NCI-H187 (cell line): ENCODE measurements at regions not wholly inside any gene's neighbourhood (a gene's known extent, or its start where the extent isn't known, plus 50 kb on each side); places are given as distances from the start of the nearest gene placed in this dataset.
"Not testable (repeated sequence)": the region's sequence is repeated elsewhere in the genome, so short reads cannot be mapped to it uniquely, and the experiment has no call there.

Experiments
- DNase-seq, 2 experiments: peaks; one replicate each; lab custom pipeline; 2025; lab: John Stamatoyannopoulos, UW

DNA sequence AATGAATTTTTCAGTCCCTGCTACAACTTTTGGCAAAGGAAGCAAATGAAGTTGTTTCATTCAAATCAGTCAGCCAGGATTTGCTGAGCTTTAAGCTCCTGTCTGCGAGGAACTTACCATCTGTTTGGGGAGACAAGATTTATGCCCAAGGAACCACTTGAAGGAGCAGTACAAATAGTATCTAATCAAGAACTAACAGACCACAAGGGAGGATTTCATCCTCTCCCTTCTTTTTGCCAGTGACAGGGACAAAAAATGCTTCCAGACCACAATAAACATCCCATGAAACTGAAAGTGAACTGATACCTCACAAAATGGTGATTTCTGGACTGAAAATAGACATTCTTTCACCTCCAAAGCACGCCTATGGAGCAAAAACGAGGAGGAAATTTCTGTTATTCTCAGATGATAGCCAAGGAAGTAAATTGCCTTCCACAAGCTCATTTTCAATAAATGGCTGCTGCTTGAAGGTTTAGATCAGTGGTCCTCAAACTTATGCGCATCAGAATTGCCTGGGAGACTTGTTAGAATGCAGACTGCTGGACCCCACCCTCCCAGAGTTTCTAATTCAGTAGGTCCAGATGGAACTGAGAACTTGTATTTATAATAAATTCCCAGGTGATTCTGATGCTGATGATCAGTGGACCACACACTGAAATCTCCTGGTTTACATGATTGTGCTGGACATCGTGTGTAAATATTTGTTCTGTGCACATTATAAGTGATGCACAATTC is 202.4 kb upstream of the GADL1 start:
- DNase-seq: no peak

DNA sequence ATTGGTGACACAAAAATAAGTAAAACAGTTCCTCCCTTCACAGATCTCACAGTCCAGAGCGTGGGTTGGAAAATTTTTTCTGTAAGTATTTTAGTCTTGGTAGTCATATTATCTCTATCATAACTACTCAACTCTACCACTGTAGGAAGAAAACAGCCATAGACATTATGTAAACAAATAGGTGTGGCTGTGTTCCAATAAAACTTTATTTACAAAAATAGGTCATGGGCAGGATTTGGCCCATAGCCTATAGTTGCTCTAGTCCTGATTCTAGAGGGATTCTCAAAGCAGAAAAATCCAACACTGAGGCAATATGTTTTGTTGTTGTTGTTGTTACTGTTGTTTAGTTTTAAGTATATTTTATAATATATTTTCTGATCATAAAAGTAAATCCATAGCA is 206.1 kb upstream of the GADL1 start:
- DNase-seq: no peak

DNA sequence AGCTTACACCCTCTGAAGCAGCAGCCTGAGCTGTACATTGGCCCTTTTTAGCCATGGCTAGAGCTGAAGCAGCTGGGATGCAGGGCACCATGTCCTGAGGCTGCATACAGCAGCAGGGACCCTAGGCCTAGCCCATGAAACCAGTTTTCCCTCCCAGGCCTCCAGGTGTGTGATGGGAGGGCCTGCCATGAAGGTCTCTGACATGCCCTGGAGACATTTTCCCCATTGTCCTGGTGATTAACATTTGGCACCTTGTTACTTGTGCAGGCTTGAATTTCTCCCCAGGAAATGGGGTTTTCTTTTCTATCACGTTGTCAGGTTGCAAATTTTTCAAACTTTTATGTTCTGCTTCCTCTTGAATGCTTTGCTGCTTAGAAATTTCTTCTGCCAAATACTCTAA is 206.8 kb upstream of the GADL1 start:
- not testable (repeated sequence) for DNase-seq

DNA sequence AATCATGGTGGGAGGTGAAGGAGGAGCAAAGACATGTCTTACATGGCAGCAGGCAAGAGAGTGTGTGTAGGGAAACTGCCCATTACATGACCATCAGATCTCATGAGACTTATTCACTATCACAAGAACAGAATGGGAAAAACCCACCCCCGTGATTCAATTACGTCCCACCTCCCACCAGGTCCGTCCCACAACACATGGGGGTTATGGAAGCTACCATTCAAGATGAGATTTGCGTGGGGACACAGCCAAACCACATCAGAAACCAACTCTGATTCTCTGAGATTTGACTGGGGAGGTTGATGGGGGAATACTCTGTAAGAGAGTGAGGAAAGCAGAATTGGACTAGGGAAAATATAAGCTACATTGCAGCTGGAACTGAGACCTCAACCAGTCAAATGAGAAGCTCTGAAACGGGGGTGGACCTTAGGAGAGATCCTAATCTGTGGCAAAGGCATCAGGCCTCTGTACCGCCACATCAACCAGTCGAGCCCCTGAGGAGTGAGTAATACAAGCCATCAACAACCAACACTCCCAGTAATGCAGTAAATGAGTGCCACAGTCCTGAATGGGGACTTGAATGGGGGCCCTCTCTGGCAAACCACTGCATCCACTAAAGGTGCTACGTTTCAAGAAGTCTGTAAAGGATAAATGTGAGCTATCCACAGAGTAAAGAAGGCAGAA is 207.9 kb upstream of the GADL1 start:
- DNase-seq: no peak

DNA sequence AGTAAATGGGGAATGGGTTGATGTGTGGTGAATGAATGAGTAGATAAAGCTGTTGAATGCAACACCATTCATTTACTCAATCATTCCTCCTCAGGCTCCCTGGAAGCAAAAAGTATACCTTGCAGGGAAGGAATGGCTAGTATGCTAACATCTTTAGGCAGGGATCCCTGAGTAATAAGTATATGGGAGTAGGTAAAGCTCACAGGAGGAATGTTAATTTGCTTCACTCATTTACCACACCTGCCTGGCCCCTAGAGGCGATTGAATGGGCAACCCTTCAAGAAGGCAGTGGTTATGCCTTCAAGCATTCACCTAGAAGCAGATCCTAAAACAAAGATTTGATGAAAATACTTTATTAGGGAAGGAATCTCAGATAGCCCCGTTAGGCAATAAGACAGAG is 208.7 kb upstream of the GADL1 start:
- no peak for DNase-seq

DNA sequence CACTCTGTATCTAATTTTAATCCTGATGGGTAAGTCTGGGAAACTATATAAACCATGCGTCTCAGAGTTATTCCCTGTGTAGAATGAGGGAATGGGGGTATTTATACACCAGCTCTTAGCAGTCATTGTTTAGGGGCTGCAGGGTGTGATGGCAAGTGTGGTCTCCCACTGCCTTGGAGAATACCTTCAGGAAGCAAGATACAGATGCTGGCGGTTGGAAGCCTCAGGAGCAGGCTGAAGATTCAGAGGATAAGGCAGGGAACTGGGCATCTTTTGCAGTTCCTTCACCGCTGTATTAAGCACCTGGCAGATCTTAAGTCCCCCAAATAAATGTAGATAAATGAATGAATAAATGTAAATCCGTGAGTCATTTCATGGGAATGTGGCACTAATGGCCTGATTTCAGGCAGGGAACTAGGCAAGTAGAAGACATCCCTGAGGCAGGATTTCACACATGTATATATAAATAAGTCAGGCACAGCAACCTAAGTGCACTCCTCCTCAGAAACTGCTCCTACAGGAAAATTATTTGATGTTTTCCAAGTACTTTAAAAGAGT is 209.2 kb upstream of the GADL1 start:
- no peak for DNase-seq

DNA sequence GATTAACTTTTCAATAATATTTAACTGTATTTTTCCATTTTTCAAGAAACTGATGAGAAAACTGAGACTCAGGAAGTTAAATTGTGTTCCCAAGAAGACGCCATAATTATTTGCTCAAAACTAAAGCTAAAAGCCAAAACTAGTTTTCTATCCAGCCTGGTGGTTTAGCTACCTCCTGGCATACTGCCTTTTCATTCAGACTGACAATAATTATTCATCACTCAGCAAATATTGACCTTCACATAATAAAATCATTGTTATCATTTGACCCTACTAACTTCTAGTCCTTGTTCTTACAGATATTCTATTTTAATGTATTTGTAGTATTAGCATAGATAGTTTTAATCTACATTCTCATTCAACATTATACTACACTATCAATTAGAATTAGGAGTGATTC is 210.6 kb upstream of the GADL1 start:
- no peak for DNase-seq

DNA sequence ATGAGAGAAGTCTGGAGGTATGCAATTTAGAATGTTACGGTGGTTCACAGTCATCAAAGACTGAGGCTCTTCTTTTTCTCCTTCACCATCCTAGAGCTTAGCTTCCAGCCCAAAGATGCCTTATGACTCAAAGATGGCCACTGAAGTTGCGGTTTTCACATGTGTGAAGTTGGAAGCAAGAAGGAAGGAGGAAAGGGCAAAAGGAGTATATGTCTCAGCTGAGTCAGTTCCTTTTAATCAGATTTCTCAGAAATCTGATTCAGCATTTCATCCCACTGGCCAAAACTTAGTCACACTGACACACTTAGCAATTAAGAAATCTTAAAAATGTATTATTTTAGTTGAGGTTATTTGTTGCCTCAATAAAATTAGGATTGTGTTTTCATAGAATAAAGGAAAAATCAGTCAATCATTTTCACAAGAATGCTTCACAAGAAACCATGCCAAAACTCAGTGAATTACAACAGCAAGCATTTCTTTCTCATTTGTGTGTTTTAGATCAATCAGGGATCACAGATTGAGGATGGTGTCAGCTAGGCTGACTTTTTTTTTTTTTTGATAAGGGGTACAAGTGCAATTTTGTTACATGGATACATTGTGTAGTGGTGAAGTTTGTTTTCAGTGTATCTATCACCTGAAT is 211.1 kb upstream of the GADL1 start:
- no peak for DNase-seq

DNA sequence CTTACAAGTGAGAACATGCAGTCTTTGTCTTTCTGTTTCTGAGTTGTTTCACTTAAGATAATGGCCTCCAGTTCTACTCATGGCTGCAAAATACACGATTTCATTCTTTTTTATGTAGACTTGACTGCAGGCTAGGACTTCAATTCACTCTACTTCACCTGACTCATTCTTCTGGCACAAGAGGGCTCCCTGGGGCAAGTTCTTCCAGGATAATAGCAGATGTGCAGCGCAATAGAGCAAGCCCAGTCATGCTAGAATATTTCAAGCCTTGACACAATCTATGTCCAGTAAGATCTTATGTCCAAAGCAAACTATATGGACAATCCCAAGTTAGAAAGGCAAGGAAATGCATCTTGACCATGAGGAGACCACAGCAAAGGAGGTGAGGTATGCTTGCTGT is 211.7 kb upstream of the GADL1 start:
- no peak for DNase-seq

DNA sequence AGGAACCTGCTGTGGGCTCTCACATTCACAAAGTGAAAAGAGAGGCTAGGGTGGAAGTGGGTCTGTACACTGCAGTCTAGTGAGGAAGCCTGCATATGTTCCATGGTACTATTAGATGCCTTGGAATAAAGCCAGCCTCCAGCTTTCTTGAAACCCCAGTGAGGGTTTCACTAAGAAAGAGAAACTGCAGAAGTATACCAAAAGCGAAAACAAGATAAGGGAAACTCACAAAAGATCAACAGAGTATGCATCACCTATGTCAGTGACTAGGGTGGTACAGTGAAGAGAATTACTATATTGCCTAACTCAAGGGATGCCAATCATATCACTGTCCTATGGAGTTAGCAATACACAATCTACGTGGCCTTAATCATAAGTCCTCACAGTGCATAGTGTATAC is 212.5 kb upstream of the GADL1 start:
- DNase-seq: no peak

DNA sequence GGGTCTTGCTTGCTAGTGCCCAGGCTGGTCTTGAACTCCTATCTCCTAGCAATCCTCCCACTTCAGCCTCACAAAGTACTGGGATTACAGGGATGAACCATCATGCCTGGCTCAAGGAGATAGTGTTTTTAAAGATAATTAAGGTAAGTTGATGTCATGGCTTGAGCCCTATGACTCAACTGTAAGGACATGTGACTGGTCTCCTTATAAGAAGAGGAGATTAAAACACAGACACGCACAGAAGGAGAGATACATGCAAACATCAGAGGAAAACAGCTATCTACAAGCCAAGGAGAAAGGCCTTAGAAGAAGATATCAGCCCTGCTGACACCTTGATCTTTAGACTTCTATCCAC is 220.4 kb upstream of the GADL1 start:
- no peak for DNase-seq

DNA sequence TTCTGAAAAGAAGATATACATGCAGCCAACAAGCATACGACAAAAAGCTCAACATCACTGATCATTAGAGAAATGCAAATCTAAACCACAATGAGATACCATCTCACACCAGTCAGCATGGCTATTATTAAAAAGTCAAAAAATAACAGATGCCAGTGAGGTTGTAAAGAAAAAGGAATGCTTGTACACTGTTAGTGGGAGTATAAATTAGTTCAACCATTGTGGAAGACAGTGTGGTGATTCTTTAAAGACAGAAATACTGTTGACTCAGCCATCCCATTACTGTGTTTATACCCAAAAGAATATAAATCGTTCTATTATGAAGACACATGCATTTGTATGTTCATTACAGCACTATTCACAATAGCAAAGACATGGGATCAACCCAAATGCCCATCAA is 221.1 kb upstream of the GADL1 start:
- DNase-seq: not testable (repeated sequence)

DNA sequence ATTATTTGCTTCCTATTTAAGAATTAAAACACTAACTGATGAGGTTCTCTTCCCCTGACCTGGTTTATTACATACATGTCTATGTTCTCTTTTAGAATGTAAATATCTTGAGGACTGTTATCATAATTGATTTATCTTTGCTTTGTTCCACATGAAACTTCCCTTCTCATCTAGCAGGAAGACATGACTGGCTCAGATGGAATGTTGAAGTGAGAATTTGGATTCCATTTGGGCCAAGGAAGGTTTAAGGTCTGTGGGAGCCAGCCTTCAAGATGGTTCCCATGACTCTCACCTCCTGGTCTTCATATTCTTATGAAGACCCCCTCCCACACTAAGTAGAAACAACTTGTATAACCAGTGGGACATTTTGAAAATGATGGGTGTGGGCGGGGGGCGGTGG is 222.2 kb upstream of the GADL1 start:
- DNase-seq: no peak

DNA sequence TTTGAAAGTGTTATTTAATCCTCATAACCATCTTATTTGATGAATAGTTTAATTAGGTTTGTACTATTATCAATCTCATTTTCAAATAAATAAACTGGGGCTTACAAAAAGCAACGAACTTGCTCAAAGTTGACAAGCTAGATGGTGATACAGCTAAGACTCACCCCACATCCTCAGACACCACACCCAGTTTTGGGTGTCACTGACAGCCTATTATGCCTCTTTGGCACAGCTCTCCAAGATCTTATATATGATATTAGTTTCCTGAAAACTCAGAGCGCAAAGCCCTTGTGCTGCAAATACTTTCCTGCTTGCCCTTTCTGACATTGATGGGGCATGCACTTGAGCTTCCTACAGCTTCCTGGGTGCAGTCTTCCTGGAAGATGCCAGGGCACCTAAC is 223.4 kb upstream of the GADL1 start:
- DNase-seq: no peak

DNA sequence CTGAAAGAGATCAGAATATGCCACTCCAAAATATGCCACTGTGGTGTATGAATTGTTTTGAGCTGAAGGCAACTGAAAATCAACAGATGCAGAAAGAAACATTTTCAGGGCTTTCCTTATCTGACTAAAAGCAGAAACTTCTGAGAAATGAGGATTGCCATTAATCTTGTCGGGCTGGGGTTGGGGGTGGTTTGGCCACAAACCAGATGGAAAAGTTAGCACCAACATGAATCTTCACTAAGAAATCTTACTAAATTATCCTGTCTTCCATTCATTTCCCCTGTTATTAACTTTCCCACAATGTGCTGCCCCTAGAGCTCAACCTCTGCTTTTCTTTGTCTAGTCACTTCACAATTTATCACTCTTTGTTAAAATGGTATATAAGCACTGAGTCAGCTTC is 229.9 kb upstream of the GADL1 start:
- DNase-seq: no peak

DNA sequence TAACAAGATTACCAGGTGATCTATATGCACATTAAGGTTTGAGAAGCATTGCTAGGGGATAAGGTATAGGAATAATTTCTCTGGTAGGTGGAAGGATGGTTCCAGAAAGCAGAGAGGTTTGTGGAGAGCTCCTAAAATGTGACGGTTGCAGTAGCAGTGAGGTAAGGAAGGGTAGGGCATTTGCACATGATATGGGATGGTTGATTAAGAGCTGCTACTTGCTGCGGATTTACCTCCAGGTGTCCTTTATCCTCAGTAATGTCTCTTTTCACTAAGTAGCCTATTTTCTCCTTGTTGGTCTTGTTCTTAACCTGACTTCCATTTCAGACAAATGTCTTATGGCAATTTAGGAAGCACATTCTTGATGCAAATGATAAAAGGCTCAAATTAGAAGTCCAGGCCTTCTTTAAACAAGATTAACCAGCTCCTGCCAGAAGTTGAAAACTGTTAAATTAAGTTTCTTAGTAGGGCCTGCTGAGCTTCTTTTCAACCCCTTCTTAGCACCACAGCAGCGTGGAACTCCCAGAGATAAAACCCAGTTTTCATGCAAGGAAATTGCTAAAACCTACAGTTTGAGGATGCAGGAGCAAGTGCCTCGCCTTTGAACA is 231.1 kb upstream of the GADL1 start:
- DNase-seq: no peak

DNA sequence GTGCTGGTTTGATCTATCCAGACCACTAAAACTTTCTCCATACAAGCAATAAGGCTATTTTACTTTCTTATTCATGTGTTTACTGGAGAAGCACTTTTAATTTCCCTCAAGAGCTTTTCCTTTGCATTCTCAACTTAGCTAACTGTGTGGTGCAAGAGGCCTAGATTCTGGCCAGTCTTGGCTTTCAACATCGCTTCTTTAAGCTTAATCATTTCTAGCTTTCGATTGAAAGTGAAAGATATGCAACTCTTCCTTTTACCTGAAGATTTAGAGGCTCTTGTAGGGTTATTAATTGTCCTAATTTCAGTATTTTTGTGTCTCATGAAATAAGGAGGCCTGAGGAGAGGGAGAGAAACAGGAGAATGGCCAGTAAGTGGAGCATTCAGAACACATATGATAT is 234.8 kb upstream of the GADL1 start:
- no peak for DNase-seq

DNA sequence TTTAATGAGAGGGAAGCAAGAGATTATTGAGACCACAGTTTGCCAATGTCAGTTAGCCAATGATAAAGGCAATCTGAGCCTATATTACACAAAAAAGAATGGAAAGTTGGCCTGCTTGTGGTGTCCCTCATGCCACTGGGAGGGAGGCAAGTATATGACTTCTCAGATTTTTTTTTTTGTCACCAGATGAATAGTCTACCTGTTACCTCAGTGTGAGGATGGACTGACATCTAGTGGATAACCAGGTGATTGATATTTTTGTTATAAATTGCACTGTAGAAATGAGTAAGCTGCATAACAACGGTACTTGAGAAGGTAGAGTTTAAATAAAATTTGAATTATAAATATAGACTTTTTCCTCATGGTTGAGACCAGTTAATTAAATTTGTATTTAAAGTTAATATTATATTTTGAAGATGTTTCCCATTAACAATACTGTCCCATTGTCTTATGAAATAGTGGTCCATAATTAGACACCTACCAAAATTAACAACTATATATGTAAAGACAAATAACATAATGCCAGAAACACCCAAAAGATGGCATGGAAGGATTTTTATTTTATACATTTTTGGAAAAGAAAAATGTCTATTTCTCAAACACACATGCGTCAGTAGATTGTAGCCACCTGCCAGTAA is 237.8 kb upstream of the GADL1 start:
- DNase-seq: no peak

DNA sequence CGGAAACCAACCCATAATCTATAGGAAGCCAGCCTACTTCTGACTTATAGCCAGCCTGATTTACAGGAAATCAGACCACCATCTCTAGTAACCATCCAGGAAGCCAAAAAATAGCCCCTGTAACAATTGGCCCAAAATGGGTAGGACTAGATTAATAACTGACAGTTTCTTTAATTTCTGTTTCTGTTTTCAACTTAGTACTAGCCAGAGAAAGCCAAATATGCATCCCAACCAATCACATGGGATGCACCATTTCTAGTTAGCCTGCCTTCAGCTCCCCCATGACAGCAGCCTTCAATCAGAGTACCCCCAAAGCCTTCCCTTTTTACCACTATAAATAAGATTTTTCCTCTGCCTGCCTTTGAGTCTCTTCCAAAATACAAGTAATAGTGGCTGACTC is 239.1 kb upstream of the GADL1 start:
- DNase-seq: no peak

DNA sequence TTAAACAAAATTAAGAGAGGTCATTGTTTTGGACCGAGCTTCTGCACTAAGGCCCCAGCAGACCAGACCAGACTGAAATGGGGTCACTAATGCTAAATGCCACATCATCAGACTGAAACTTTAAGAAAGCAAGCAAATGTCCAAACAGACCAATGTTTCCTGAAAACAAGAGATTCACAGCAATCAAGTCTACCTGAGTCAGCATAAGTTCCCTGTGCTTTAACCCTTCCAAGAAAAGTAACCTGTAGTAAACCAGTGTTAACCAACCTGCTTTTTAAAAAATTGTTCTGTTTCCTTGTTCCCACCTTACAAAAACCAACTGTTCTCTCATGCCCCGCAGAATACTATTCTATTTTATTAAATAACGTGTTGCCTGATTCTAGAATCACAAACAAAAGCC is 241.1 kb upstream of the GADL1 start:
- DNase-seq: no peak

DNA sequence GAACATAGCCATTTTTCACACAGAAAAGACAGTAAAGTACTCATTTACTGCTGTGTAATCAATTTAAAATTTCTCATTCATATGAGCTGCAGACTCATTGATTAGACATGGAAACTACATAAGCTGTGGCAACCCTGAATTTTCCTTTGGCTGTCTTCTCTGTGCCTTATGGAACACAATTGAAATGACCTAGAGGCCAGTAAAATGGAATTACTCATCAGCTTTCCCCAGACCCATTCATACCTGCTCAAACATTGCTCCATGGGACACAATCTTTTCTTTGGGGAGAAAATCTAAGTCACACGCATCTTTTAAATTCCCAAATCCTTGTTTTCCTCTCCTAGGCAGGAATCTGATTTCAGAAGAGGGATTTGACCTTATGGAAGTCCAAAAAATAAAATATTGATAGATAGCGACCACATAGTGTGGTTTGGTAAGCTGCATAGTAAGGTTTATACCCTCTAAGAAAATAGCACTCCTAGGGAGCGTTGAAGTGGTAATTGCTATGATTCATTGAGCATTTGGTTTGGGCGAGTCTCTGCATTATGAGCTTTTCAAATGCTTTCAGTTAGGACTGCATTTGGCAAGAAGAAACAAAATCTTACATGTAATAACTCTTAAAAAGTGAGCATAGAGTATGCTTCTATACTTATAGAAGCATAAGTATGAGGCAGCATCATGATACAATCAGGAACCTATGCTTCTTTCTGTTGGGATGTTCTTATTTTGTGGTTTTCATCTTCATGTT is 243.4 kb upstream of the GADL1 start:
- DNase-seq: no peak

DNA sequence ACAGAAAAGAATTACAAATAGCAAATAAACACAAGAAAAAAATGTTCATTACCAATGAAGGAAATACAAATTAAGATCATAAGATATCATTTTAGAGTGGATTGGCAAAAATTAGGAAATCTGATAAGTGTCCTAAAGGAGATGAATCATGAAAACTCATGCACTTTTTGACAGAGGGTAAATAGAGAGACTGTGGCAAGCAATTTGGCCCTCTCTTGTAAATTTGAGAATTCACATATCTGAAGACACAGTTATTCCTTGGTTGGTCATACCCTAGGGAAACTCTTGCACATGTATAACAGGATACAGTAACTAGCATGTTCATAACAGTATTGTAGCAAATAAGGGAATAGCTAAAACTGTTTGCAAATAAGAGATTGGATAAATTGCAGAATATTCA is 246.0 kb upstream of the GADL1 start:
- no peak for DNase-seq
